NB4 (cell line): ENCODE measurements at regions not wholly inside any gene's neighbourhood (a gene's known extent, or its start where the extent isn't known, plus 50 kb on each side); places are given as distances from the start of the nearest gene placed in this dataset.

Source experiments
- CTCF ChIP-seq: IDR thresholded peaks from one replicate; pipeline ENCODE4 v1.5.1; 2012; ENCODE audit warnings: low read depth, low read length
- POLR2A ChIP-seq: IDR thresholded peaks from 2 replicates; pipeline ENCODE4 v1.6.1; 2011; ENCODE audit warnings: mild to moderate bottlenecking; ENCODE audit not compliant: insufficient read length; ENCODE audit errors: extremely low read depth
- TF ChIP-seq, protein P1 (sequence below): IDR thresholded peaks from 2 replicates; pipeline ENCODE4 v1.6.1; 2011; ENCODE audit warnings: low read depth, low read length

- TF ChIP-seq, protein P1, sequence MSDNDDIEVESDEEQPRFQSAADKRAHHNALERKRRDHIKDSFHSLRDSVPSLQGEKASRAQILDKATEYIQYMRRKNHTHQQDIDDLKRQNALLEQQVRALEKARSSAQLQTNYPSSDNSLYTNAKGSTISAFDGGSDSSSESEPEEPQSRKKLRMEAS: no peak
- no peak for TF ChIP-seq CTCF
- TF ChIP-seq POLR2A: no peak
Observed at GRCh38 chr4:34094114-34094513, 2150.2 kb downstream of the ARAP2 start.
